HCT116 (cell line): ENCODE measurements at regions not wholly inside any gene's neighbourhood (a gene's known extent, or its start where the extent isn't known, plus 50 kb on each side); places are given as distances from the start of the nearest gene placed in this dataset.

ENCODE experiments used
- ATF3 ChIP-seq: IDR thresholded peaks from 2 replicates; pipeline ENCODE4 v1.6.1; 2012
- CEBPB ChIP-seq: IDR thresholded peaks from 2 replicates; pipeline ENCODE4 v1.6.1; 2012; ENCODE audit warnings: low read depth
- CTCF ChIP-seq, 3 experiments: fragments of 200-600 bp in 1 of 3; sonication (generic) in 1 of 3; IDR thresholded peaks in 2 of 3; conservative IDR thresholded peaks in 1 of 3; 2 replicates each; pipeline ENCODE4 v1.5.1; 2012 to 2017; ENCODE audit warnings: low read depth in 2 of 3, low read length in 2 of 3, antibody characterized with exemption in 1 of 3, borderline replicate concordance in 1 of 3, control low read depth in 1 of 3, mild to moderate bottlenecking in 1 of 3, mixed read lengths in 1 of 3, mixed run types in 1 of 3, moderate library complexity in 1 of 3; ENCODE audit not compliant: insufficient read depth in 1 of 3

GRCh38 chr1:238191170-238191569 lies 300.4 kb upstream of the ZP4 start:
- TF ChIP-seq CTCF (IDR thresholded peaks at IDR 0.05 in 2 of 3, conservative IDR thresholded peaks at IDR 0.05 in 1 of 3; ENCODE audit: borderline replicate concordance in 1 of 3, insufficient read depth in 1 of 3, low read depth in 2 of 3, low read length in 2 of 3): no peak
- TF ChIP-seq CEBPB: no peak
- no peak for TF ChIP-seq ATF3
